Panc1 (cell line): ENCODE measurements at regions not wholly inside any gene's neighbourhood (a gene's known extent, or its start where the extent isn't known, plus 50 kb on each side); places are given as distances from the start of the nearest gene placed in this dataset.

Source experiments
- ATAC-seq: fragments of 200-7000 bp; cut with Tn5 transposase; 2 replicates; pipeline ENCODE4 v1.9.1; 2020; ENCODE audit warnings: mild to moderate bottlenecking, moderate library complexity
- BruUV-seq: library from RNA; stranded (reverse); fragments of 400-500 nt; replicated peaks from 2 replicates; lab custom pipeline; 2021; lab: Mats Ljungman, UMichigan
- CTCF ChIA-PET: fragments of 300-600 bp; sonication (Branson Sonifier 250); formaldehyde crosslinking; loops from one replicate; lab custom pipeline; 2022; ENCODE audit warnings: antibody characterized with exemption; lab: Charles Lee
- POLR2A ChIA-PET: fragments of 300-600 bp; sonication (Branson Sonifier 250); formaldehyde crosslinking; loops from one replicate; lab custom pipeline; 2022; ENCODE audit warnings: antibody characterized with exemption; lab: Charles Lee
- DNase-seq: peaks from one replicate; pipeline ENCODE4 v3.0.0-alpha.2; 2010; ENCODE audit warnings: low read depth, low spot score
- H3K27ac ChIP-seq: 2 replicates; pipeline ENCODE4 v1.5.1; 2011; ENCODE audit warnings: mild to moderate bottlenecking, low read length, inconsistent platforms
- H3K27me3 ChIP-seq: fragments of 200-500 bp; sonication (Bioruptor generic); 2 replicates; pipeline ENCODE4 v1.6.0; 2014; ENCODE audit warnings: low read length, inconsistent platforms; ENCODE audit not compliant: control insufficient read depth, insufficient read depth
- H3K36me3 ChIP-seq: fragments of 200-500 bp; sonication (Bioruptor generic); 2 replicates; pipeline ENCODE4 v1.5.1; 2014; ENCODE audit warnings: inconsistent platforms, mild to moderate bottlenecking, low read length, moderate library complexity; ENCODE audit not compliant: control insufficient read depth, insufficient read depth
- H3K4me1 ChIP-seq: 2 replicates; pipeline ENCODE4 v1.5.1; 2011; ENCODE audit warnings: inconsistent platforms, mild to moderate bottlenecking, low read length, moderate library complexity; ENCODE audit not compliant: control insufficient read depth, insufficient read depth
- H3K4me3 ChIP-seq, 2 experiments: 2 replicates each; pipeline ENCODE4 v1.5.1; 2011 to 2012; ENCODE audit warnings: low read depth in 2 of 2, low read length in 2 of 2, mild to moderate bottlenecking in 2 of 2, inconsistent platforms in 1 of 2, moderate library complexity in 1 of 2
- H3K9me3 ChIP-seq: fragments of 200-500 bp; sonication (Bioruptor generic); 2 replicates; pipeline ENCODE4 v1.5.1; 2014; ENCODE audit warnings: low read depth, mild to moderate bottlenecking, inconsistent platforms, low read length, moderate library complexity; ENCODE audit not compliant: control insufficient read depth, insufficient read depth
- CTCF ChIP-seq: fragments of 450-650 bp; IDR thresholded peaks from 2 replicates; pipeline ENCODE4 v1.5.1; 2017; ENCODE audit warnings: mild to moderate bottlenecking
- POLR2AphosphoS5 ChIP-seq: IDR thresholded peaks from 2 replicates; pipeline ENCODE4 v1.6.1; 2012; ENCODE audit warnings: mild to moderate bottlenecking, low read depth, low read length, moderate library complexity
- SIN3A ChIP-seq: IDR thresholded peaks from 2 replicates; pipeline ENCODE4 v1.6.1; 2012; ENCODE audit warnings: low read depth, mild to moderate bottlenecking, low read length, moderate library complexity, borderline replicate concordance; ENCODE audit not compliant: insufficient read depth
- TCF7L2 ChIP-seq: IDR thresholded peaks from 2 replicates; pipeline ENCODE4 v1.6.1; 2011; ENCODE audit warnings: mild to moderate bottlenecking, low read depth, low read length, inconsistent platforms
- in situ Hi-C: cut with HindIII; loops from 2 replicates; pipeline ENCODE4 v1.10.0; 2016; ENCODE audit warnings: low sequenced_read_pairs, low pct_unique_long_range_greater_than_20kb
- intact Hi-C: fragments of 100-400 bp; cut with micrococcal nuclease; formaldehyde crosslinking; loops from one replicate; pipeline ENCODE4 v1.10.0; 2022; ENCODE audit not compliant: unreplicated experiment
- TF ChIP-seq, protein P1 (sequence below), 2 experiments: IDR thresholded peaks; 2 replicates each; pipeline ENCODE4 v1.6.1; 2011 to 2012; ENCODE audit warnings: low read depth in 2 of 2, control low read depth in 1 of 2, low read length in 1 of 2, mild to moderate bottlenecking in 1 of 2, moderate library complexity in 1 of 2; ENCODE audit not compliant: insufficient read depth in 1 of 2

DNA sequence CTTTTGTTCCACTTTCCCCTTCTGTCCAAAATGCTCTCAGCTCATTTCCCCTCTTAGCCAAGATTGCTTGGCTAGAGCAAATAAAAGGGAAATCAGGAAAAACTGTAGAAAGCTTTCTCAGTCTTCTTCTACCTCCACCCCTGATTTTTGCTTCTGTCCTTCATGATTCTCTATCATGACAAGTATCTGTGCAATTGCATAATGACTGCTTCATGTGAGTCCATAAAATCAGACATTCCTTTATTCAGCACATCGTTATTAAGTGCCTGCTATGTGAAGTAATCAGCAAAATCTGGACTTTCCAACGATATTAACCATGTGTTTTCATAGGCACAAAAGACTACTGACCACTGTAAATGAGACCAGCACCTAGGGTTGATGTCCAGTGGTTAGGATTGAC, 321.5 kb upstream of the CBLB start:
- intact Hi-C loops: no loop called here
- Histone ChIP-seq H3K9me3 (no peaks in the 10 kb centered on the region), H3K4me1 (no peaks in the 10 kb centered on the region), H3K27ac (no peak overlapping the region), H3K4me3 (no peak overlapping the region), H3K36me3 (no peaks in the 10 kb centered on the region), H3K27me3 (no peaks in the 10 kb centered on the region)
- CTCF ChIA-PET: no interaction called here
- in situ Hi-C loops: no loop called here
- POLR2A ChIA-PET: no interaction called here
- no peak for TF ChIP-seq TCF7L2
- no peak for TF ChIP-seq POLR2AphosphoS5
- TF ChIP-seq SIN3A: no peak
- no peak for TF ChIP-seq CTCF
- TF ChIP-seq, protein P1, sequence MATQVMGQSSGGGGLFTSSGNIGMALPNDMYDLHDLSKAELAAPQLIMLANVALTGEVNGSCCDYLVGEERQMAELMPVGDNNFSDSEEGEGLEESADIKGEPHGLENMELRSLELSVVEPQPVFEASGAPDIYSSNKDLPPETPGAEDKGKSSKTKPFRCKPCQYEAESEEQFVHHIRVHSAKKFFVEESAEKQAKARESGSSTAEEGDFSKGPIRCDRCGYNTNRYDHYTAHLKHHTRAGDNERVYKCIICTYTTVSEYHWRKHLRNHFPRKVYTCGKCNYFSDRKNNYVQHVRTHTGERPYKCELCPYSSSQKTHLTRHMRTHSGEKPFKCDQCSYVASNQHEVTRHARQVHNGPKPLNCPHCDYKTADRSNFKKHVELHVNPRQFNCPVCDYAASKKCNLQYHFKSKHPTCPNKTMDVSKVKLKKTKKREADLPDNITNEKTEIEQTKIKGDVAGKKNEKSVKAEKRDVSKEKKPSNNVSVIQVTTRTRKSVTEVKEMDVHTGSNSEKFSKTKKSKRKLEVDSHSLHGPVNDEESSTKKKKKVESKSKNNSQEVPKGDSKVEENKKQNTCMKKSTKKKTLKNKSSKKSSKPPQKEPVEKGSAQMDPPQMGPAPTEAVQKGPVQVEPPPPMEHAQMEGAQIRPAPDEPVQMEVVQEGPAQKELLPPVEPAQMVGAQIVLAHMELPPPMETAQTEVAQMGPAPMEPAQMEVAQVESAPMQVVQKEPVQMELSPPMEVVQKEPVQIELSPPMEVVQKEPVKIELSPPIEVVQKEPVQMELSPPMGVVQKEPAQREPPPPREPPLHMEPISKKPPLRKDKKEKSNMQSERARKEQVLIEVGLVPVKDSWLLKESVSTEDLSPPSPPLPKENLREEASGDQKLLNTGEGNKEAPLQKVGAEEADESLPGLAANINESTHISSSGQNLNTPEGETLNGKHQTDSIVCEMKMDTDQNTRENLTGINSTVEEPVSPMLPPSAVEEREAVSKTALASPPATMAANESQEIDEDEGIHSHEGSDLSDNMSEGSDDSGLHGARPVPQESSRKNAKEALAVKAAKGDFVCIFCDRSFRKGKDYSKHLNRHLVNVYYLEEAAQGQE (IDR thresholded peaks at IDR 0.05; ENCODE audit: insufficient read depth in 1 of 2, low read depth in 2 of 2, low read length in 1 of 2): no peak
- DNase-seq (no peak), ATAC-seq (no peak)
- no TSS peak for BruUV-seq

DNA sequence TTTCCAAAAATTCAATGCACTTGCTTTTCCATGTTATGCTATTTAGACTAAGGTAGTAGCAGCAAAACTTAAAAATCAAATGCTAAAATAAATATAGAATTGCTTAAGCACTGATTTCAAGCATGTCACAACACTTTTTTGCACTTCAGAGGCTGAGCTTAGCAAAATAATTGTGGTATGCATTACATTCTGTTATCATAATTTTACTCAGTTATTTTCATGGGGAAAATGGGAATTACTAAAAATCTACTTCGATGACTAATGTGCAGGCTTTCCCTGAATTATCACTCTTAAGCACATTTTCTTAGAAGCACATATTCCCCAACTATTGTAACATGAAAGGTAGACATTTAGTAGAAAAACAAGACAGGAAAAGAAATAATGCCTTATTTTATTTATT, 322.4 kb upstream of the CBLB start:
- Histone ChIP-seq H3K4me3 (no peak overlapping the region), H3K9me3 (no peaks in the 10 kb centered on the region), H3K36me3 (no peaks in the 10 kb centered on the region), H3K27me3 (no peaks in the 10 kb centered on the region), H3K4me1 (no peaks in the 10 kb centered on the region), H3K27ac (no peak overlapping the region)
- no peak for ATAC-seq
- DNase-seq: no peak
- in situ Hi-C loops: no loop called here
- ChIA-PET CTCF (no interaction called here), POLR2A (no interaction called here)
- no TSS peak for BruUV-seq
- TF ChIP-seq, protein P1 (IDR thresholded peaks at IDR 0.05; ENCODE audit: insufficient read depth in 1 of 2, low read depth in 2 of 2, low read length in 1 of 2): no peak
- TF ChIP-seq SIN3A (no peak), POLR2AphosphoS5 (no peak), CTCF (no peak), TCF7L2 (no peak)
- intact Hi-C loops: no loop called here
